GM18520 (cell line): ENCODE measurements at regions not wholly inside any gene's neighbourhood (a gene's known extent, or its start where the extent isn't known, plus 50 kb on each side); places are given as distances from the start of the nearest gene placed in this dataset.

Experiments
- ATAC-seq: cut with Tn5 transposase; IDR thresholded peaks from one replicate; pipeline ENCODE4 v1.9.1; 2021; ENCODE audit not compliant: unreplicated experiment

DNA sequence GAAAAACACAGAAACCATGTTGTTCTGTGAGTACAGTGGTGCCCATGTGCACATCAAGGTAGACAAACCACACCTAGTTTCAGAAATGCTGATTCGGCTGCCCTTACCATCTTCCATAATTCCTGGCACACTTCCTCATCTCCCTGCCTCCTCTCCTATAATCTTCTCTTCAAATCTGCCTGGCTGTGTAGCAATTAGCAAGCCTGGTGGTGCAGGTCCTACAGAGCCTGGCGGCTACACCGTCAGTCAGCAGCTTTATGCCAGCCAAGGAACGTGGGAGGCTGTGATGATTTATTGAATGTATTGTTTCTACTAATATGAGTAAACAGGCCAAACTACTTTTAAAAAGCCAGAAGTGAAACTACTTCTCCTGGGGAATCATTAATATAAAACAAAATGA lies 106.8 kb downstream of the SEMA6D start:
- no peak for ATAC-seq

DNA sequence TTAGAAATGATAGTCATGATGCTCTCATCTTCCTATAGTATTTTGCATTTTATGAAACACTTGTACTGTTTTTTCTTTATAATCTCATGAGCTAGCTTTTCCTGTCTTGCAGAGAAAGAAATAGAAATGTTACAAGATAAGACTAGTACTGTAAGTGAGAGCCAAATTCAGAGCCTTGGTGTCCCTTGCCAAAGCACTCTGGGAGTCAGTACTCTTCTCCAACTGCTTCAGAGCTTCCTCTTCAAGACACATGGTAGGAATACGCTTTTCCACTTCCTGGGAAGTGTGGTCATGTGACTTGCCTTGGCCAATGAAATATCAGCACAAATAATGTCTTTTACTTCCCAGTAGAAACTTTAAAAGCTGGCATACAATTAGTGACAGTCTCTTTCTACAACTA lies 112.4 kb downstream of the SEMA6D start:
- ATAC-seq, result no peak

DNA sequence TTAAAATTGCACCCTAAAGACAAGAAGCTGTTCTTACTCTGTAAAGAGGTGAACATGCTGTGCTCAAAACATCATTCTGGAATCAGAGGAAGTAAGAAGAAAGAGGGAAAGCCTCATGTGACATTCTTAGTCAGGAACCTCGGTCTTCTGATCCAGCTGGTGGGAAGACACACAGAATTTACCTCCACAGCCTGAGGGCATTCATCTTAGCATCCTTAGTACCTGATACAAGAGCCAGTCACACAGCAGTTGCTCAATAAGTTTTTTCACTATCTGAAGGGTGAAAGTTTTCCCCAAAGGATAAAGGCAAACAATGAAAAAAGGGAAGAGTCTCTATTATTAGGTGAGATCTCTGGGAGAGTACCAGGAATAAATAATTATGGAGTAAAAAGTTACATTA lies 116.8 kb downstream of the SEMA6D start:
- ATAC-seq, result no peak

DNA sequence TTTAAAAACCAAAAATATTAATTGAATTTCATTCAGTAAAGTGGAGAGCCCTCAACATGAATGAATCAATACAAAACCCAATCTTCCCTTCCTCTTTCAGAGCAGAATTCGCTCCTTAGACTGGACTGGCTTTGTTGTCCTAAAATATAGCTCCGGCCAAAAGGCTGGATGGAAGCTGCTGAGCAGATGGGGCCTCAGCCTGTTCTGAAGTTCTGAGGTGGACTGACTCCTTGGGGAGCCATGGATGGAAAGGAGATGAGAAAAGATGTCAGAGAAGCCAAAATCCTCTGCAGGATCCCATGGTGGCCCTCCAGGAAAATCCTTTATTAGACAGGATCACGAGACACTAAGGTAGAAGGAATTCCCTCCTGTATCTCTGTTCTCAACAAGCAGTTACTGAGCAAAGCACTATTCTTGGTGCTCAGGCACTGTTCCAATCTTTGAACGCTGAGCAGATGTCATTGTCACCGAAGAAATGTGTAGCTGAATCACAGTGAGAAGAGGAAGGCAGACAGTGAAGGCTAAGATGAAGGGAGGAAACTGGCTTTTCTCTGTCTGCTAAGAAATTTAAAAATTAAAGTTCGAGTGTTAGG lies 122.0 kb downstream of the SEMA6D start:
- no peak for ATAC-seq

DNA sequence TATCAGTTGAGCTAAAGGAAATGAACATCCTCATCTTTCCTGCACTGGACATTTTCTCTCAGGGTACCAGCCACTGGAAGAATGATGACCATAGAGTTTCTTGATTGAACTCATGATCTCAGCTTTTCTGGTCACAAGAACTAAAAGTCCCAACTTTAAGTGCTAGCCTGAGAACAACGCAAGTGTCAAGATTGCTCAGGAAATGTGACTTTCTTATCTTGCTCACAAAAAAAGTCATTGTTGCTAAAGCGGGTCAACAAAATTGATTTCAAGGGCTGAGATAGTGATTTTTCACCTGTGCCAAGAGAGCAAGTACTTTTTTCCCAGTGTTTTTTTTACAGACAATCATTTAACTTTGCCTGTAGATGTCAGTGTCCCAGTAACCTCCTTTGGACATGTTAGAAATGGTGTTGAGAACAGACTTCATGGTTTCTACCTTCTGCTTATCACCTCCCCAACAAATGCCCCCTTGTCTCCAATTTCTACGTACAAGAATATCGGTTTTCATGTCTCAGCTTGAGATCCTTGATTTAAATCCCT lies 125.9 kb downstream of the SEMA6D start:
- ATAC-seq, result no peak

DNA sequence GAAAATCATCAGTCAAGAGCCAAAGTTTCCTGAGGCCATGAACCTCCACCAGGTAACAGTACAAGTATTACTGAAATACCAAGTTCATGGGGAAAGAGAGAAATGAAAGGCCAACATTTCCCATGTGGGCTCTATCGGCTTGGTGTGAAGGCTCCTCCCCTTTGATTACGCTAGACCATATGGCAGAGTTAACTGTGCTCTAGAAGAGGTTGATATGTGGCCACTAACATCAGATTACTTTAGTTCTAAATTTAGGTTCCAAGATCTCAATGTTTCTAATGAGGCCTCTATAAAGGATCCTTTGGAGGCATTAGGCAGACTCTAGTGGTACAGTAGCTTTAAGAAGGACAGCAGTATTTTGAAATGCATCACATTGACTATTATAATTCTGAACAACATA lies 127.1 kb downstream of the SEMA6D start:
- ATAC-seq, result no peak

DNA sequence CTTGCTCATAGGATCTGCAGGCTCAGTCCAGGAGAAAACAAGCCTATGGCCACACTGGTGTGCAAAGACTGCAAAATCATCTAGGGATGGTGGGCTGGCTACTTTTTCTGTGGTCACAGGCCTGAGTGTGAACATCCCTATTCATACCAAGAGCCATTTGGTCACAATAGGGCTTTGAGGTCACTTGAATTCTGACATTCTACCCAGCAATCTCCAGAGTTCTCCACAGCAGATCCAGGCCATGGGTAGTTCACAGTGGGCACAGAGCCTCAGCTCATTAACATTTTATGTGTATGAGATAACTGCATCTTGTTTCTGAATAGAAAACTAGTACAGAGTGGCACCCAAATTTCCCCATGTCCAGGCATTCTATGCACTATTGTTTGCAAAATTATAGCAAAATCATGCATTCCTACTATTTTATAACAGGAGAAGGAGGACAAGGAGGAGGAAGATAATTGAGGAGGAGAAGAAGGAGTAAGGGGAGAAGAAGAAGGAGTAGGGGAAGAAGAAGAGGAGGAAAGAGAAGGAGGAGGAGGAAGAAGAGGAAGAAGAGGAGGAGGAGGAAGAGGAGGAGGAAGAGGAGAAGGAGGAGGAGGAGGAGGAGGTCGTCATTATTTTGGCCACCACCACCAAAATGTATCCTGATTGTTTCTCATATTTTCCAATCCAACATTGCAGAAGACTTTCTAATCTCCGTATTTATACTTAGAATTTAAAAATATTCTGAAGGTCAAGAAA lies 129.0 kb downstream of the SEMA6D start:
- ATAC-seq, result no peak

DNA sequence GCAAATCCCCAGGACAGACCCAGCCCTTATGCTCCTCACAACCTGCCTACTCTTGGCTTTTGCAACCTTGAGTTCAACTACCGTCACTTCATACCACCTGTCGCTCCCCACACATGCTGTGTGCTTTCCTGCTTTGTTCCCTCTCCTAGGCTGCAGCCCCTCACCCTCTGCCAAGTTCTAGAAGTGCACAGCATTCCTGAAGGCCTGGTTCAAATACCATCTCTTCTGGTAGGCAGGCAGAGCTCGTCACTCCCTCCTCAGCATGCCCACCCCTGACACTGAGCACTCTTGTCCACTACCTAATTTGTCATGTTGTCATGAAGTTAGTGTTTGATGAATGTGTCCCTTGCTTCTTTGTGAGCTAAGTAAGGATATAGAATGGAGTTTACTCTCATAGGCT lies 129.6 kb downstream of the SEMA6D start:
- no peak for ATAC-seq

DNA sequence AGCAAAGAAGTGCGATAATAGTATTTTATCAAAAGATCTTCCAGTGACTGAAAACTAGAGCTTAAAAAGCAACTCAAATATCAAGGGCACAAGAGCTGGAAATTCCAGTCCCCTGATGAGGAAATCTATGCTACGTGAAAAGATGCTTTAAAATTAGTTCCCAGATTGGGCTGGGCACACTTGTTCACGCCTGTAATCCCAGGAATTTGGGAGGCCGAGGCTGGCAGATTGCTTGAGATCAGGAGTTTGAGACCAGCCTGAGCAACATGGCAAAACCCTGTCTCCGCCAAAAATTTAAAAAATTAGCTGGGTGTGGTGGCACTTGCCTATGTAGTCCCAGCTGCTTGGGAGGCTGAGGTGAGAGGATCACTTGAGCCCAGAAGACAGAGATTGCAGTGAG lies 138.8 kb downstream of the SEMA6D start:
- no peak for ATAC-seq

DNA sequence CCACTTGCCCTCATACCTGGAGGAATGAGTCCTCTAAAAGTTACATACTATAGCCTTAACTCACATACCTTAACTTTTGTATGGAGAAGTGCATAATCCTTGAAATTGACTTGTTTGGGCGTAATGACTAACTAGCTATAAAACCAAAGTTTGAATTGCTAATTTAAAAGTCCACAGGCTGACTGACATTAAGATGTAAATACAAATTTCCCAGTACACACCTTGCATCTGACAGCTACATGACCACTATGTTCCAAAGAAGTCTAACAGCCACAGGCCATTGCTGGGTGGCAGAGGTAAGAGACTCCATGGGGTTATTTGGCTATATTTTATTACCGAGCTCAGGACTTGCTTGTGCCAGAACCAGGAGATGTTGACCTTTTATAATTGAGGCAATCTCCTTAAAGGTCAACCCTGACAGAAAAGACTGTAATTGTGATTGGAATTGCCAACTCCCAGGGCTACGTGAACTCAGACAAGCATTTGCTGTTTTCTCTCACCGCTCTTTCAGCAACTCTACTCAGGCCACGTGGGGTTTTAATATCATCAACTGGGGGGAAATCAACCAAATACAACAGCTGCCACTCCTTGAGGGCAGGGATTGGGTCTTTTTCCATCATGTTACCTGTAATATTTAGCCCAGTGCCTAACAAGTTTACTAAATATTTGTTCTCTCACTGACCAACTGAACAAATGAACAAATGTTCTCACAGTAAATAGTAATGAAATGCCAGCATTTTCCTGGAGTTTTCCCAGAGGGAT lies 139.9 kb downstream of the SEMA6D start:
- no peak for ATAC-seq

DNA sequence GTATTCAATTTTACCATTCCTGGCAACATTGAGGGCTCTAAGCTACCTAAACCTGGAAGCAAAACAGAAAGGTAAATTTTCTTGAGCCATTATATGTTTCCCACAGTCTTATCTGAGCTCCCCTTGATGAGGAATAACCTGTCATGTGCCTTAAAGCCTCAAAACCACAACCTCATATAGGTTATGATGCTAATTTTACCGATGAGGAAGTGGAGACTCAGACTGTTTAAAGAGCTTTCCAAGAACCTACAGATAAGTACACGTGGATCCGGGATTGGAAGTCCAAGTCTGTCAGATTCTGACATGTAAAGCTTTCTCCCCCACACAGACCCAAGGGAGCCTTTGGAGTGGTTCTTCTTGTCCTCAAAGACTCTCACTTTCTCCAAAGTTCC lies 140.5 kb downstream of the SEMA6D start:
- ATAC-seq, result no peak

DNA sequence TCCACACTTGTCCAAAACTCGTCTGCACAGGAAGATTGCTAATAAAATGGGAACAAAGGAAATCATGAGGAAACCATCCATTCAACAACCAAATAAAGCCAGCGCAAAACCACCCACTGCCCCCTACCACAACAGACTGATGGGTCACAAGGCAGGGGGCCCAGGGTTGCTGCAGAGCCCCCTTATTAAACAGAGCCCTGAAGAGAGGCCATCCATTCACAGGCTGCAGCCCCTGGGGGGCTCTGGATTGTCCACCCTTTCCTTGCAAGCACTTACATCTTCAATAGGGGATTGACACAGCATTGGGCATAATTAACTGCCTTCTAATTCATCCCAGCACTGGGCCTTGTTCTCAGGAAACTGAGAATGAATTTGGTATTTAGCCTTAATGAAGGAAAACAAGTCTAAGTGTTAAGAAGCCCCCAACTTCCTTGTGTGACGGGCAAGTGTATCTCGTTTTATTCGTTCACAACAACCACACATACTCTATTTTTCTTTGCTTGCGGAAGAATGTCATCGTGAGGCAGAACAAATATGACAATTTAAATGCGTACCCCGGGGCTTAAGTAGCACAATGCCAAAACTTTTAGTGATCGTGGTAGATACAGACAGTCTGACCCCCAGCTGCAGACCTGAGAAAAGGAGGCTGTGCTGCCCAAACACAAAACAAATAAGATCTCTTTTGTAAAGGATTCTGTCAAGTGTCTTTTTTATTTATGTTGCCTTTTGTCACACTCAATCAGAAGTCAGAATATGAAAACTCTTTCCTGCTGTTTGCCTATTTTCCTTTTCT lies 144.0 kb downstream of the SEMA6D start:
- ATAC-seq, result no peak

DNA sequence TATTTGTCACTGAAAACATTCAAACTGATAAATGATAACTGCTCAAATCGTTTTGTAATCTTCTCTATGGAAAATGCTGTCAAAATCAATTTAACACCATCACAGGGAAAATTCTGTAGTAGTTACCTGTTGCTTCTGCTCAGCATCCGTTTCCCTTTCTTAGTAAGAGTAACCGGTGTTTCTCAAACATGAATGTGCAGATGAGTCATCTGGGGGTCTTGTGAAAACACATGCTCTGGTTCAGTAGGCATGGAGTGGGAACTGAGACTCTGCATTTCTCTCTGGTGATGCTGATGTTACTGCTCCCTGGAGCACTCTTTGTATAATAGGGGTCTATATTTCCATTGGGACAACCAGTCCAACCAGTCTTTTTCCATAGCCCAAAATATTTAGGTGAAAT lies 145.1 kb downstream of the SEMA6D start:
- ATAC-seq, result no peak

DNA sequence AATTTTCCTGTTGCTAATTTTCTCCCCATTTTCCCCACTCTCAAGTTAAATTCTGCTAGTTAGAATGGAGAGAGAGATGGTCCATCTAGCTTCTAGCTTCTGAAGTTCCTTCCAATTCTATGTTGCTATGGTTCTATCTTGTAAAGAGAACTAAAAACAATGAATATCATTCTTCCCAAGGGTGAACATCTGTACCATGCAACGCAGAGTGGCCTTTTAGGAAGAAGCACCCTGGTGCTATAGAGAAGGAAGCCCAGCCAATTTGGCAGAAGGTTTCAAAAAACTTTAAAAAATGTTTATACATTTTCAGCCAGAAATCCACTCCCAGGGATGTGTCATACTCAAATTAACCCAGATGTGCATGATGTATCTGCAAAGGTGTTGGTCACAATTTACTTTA lies 149.1 kb downstream of the SEMA6D start:
- ATAC-seq, result no peak

DNA sequence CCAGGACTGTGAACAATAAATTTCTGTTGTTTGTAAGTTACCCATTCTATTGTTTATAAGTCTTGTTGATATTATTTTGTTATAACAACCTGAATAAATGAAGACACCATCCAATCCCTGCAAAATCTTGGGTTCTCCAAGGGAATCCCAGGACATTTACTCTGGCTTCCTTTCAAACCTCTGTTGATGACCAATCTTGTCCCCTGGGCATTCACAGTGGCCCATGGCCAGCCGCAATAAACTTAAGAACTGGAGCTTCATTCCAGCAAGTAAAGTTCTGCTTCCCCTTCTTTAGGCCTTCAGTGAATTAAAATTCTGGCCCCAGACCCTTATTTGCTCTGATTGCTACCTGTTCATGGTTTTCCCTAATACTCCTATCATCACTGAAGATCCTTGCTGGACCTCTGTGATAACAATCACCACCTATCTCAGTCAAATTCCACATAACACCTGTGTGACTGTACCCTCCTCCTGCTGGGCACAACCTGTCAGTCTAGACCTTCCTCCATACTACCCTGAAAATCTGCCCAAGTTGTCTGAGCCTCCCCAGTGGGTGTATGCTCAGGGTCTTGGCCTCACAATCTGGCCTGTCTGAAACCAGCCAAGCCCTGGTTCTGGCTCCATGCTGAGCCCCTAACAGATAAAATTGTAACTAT lies 153.1 kb downstream of the SEMA6D start:
- no peak for ATAC-seq

DNA sequence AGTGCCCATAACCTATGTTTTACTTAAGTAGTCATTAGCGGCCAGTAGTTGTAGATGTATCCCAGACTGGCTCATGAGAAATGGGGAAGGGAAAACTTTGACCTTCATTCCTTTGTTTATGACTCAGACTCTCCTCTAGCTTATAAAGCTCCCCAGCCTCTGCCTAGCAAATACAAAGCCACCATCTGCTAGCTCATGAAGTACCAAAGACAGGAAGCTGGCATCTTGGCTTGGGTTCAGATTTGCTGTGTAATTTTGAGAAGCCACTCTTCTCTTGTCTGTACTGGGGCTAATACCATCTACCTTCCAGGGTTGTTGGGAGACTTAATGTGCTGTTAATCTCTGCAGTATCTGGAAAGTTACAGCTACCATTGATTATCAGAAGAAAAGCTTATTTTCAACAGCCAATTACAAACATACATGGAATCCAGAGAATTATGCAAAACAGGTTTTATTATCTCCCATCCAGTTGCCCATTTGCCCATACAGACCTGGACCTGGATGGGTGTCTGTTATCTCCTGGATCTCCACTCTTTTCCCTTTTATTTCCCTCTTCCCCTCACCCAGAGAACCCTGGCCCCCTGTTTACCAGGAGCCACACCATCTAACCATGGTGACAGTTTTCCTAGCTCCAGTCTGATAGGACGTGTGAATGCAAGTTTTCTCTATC lies 153.8 kb downstream of the SEMA6D start:
- no peak for ATAC-seq

DNA sequence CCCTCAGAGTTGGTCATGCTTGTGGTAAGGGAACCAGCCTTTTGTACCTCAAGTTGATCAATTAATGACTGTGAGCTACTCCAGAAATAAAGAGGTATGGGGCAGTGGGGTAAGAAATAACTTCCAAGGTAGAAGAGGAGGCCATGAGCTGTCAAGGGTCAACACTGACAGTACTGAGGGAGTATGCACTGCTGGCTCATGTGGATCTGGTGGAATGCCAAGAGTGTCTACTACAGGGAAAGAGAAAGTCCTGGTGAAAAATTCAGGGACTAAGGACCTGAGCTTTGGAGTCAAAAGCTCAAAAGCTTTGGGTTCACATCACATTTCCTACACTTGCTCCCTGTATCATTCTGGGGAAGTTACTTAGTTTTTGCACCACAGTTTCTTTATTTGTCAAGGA lies 154.9 kb downstream of the SEMA6D start:
- no peak for ATAC-seq

DNA sequence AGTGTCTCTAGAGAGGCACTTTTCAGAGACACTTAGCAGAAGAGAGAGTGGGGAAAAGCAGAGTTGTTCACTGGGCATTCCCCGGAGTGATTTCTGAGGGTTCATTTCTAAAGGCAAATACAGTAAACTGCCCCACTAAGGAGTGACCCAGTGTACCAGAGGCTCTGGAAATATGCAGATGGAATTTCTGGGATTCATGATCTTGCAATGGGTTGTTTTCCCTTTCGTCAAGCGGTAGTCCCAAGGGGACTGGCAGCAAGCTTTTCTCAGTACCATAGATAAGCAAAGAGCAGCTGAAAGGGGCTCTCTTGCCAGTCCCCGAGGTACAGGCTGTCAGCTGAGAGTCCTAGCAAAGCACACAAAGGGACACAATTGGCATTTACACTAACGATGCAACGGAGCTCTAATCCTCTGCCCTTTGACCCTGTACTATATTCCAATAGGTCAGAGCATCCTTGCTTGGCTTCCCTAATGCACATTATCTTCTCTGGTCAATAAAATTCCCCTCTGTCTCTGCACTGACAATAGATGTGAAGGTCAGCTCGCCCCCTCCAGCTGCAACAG lies 155.6 kb downstream of the SEMA6D start:
- ATAC-seq, result no peak

DNA sequence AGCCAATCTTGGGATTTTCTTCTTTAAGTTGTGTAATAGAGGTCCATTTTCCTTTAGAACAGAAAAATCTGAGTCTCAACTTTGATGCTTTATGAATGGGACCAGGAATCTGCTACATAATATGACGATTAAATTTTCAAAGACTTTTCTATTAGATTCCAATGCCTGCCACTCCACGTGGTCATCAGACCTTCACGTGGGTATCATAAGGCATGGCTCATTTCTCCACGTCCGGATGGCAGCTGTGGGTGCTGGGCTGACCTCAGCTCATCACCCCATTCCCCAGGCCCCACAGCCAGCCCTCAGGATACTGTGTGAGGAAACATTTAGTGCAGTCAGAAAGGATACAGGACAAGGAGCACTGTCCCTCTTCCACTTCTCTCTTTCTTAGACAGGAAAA lies 159.7 kb downstream of the SEMA6D start:
- ATAC-seq, result no peak

DNA sequence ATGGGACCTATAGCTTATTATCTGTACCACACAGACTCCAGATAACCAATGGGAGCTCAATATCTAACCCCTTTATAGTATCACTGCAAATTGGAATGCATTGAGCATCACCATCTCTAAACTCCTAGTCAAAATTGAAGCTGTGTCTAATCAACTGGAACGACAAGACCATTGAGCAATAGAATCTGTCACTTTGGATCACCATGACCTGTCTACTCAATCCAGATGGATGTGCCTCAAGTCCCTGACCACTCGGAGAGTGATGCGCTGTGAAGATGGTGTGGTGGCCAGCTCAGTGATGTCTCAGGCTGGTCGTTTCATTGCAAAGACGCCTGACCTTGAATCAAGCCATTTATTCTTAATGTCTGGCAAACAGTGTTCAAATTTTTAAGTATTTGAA lies 160.5 kb downstream of the SEMA6D start:
- no peak for ATAC-seq
